T-cell (primary cell): ENCODE measurements at regions not wholly inside any gene's neighbourhood (a gene's known extent, or its start where the extent isn't known, plus 50 kb on each side); places are given as distances from the start of the nearest gene placed in this dataset.
"Not testable (repeated sequence)": the region's sequence is repeated elsewhere in the genome, so short reads cannot be mapped to it uniquely, and the experiment has no call there.

ENCODE experiments used
- ATAC-seq, 4 experiments: fragments of 200-7000 bp in 3 of 4; fragments of 150-1000 bp in 1 of 4; cut with Tn5 transposase; replicated peaks in 1 of 4; 1 replicate in 3 of 4; 2 replicates in 1 of 4; pipeline ENCODE4 v1.10.0; 2021; ENCODE audit warnings: moderate library complexity in 3 of 4, mild to moderate bottlenecking in 2 of 4, moderate number of reproducible peaks in 1 of 4
- CTCF ChIA-PET, 2 donors: fragments of 300-600 bp; sonication (Branson Sonifier 250); formaldehyde crosslinking; loops; one replicate each; lab custom pipeline; 2022; ENCODE audit warnings: antibody characterized with exemption in 2 of 2; lab: Charles Lee
- POLR2A ChIA-PET, 2 donors: fragments of 300-600 bp; sonication (Branson Sonifier 250); formaldehyde crosslinking; loops; one replicate each; lab custom pipeline; 2022; ENCODE audit warnings: antibody characterized with exemption in 2 of 2; lab: Charles Lee
- DNase-seq, 35 experiments: peaks; one replicate each; pipeline versions ENCODE4 v3.0.0 to v3.0.0-alpha.2; 2013 to 2023
- H3K27ac ChIP-seq: one replicate; pipeline ENCODE4 v1.5.1; 2013; ENCODE audit warnings: low read length
- H3K27me3 ChIP-seq, 2 experiments: replicated peaks in 1 of 2; 1 replicate in 1 of 2; 2 replicates in 1 of 2; pipeline versions ENCODE4 v1.6.1 to v1.7.0; 2013; ENCODE audit warnings: low read length in 1 of 2, mixed read lengths in 1 of 2; ENCODE audit not compliant: control insufficient read depth in 2 of 2, insufficient read depth in 2 of 2; ENCODE audit errors: extremely low read depth in 1 of 2
- H3K36me3 ChIP-seq, 2 donors: 1 replicate in 1 of 2; 2 replicates in 1 of 2; pipeline versions ENCODE4 v1.6.1 to v1.7.0; 2013; ENCODE audit warnings: low read length in 1 of 2; ENCODE audit not compliant: control insufficient read depth in 2 of 2, insufficient read depth in 1 of 2; ENCODE audit errors: extremely low read depth in 1 of 2
- H3K4me1 ChIP-seq, 2 experiments: 1 replicate in 1 of 2; 2 replicates in 1 of 2; pipeline versions ENCODE4 v1.6.1 to v1.7.0; 2013; ENCODE audit warnings: low read length in 2 of 2, mixed read lengths in 1 of 2; ENCODE audit not compliant: insufficient read depth in 2 of 2, control insufficient read depth in 1 of 2; ENCODE audit errors: extremely low read depth in 1 of 2
- H3K4me3 ChIP-seq, 2 donors: 1 replicate in 1 of 2; 2 replicates in 1 of 2; pipeline versions ENCODE4 v1.5.1 to v1.7.0; 2013; ENCODE audit warnings: mild to moderate bottlenecking in 2 of 2, low read length in 1 of 2, moderate library complexity in 1 of 2; ENCODE audit not compliant: control insufficient read depth in 1 of 2; ENCODE audit errors: extremely low read depth in 1 of 2
- H3K9me3 ChIP-seq: 2 replicates; pipeline ENCODE4 v1.7.0; 2013
- H3K27ac Mint-ChIP-seq, 2 donors: one replicate each; pipeline ENCODE4 v1.8.0; 2020 to 2021; ENCODE audit warnings: mild to moderate bottlenecking in 2 of 2, mixed read lengths in 2 of 2
- H3K27me3 Mint-ChIP-seq, 2 donors: one replicate each; pipeline ENCODE4 v1.8.0; 2021 to 2022; ENCODE audit warnings: mixed read lengths in 2 of 2
- H3K36me3 Mint-ChIP-seq: one replicate; pipeline ENCODE4 v1.8.0; 2021; ENCODE audit warnings: mixed read lengths
- H3K4me1 Mint-ChIP-seq, 3 donors: one replicate each; pipeline ENCODE4 v1.8.0; 2020 to 2022; ENCODE audit warnings: mixed read lengths in 3 of 3, mild to moderate bottlenecking in 1 of 3
- H3K4me3 Mint-ChIP-seq, 3 donors: one replicate each; pipeline ENCODE4 v1.8.0; 2020 to 2022; ENCODE audit warnings: mild to moderate bottlenecking in 3 of 3, mixed read lengths in 3 of 3, moderate library complexity in 3 of 3
- H3K9me3 Mint-ChIP-seq, 3 donors: one replicate each; pipeline ENCODE4 v1.8.0; 2020 to 2022; ENCODE audit warnings: mixed read lengths in 3 of 3
- WGBS: methylation state at CpG from one replicate; pipeline ENCODE4 v1.1.5; 2013; ENCODE audit warnings: missing lambda C conversion rate; ENCODE audit not compliant: insufficient coverage; 5-methylcytosine and 5-hydroxymethylcytosine counted together

DNA sequence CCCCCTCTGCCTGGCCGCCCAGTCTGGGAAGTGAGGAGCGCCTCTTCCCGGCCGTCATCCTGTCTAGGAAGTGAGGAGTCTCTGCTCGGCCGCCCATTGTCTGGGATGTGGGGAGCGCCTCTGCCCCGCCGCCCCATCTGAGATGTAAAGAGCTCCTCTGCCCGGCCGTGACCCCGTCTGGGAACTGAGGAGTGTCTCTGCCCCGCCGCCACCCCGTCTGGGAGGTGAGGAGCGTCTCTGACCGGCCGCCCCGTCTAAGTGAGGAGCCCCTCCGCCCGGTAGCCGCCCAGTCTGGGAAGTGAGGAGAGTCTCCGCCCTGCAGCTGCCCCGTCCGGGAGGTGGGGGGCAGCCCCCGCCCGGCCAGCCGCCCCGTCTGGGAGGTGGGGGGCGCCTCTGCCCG is 228.9 kb downstream of the RPIA start:
- WGBS: 96% methylated on average over 5 of the region's 31 CpGs

DNA sequence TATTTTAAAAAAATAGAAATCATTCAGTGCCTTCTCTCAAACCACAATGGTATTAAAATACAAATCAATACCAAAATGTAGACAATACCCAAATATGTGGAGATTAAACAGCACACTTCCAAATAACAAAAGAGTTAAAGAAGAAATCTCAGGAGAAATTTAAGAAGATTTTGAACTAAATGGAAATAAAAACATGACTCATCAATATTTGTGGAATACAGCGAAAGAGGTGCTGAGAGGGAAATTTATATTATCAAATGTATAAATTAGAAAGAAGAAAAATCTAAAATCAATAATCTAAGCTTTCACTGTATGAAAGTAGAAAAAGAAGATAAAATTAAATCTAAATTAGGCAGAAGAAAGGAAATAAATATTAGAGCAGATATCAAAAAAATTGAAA is 233.1 kb downstream of the RPIA start:
- Histone ChIP-seq H3K27me3 (no peaks in the 10 kb centered on the region), H3K27ac (no peak overlapping the region), H3K9me3 (no peaks in the 10 kb centered on the region), H3K36me3 (no peaks in the 10 kb centered on the region), H3K4me3 (no peak overlapping the region), H3K4me1 (no peaks in the 10 kb centered on the region)
- Mint-ChIP-seq H3K27me3 (no peaks in the 10 kb centered on the region), H3K4me3 (no peak overlapping the region), H3K9me3 (peaks cover 0 to 2% (median 0%) of the 10 kb centered on the region in 3 donors), H3K27ac (no peak overlapping the region), H3K36me3 (no peaks in the 10 kb centered on the region), H3K4me1 (no peaks in the 10 kb centered on the region)
- WGBS: no CpG with 5 or more reads among the region's 1 CpG
- no peak for ATAC-seq
- ChIA-PET CTCF (interaction anchor here in 1 of 2 donors (0.6 kb wide), 1 partner anchor 284 kb away, joined by 4 read pairs; no protein-coding TSS in a partner anchor), POLR2A (no interaction called here)
- no peak for DNase-seq

More for the DNA sequence above, 228.9 kb downstream of the RPIA start:
- H3K9me3 Mint-ChIP-seq, H3K27me3 ChIP-seq, H3K9me3 ChIP-seq, H3K36me3 ChIP-seq, H3K4me3 Mint-ChIP-seq, ATAC-seq, DNase-seq, H3K4me1 Mint-ChIP-seq, H3K27ac Mint-ChIP-seq, H3K4me3 ChIP-seq, POLR2A ChIA-PET, H3K27ac ChIP-seq, H3K4me1 ChIP-seq, H3K36me3 Mint-ChIP-seq, H3K27me3 Mint-ChIP-seq: not testable (repeated sequence)
- CTCF ChIA-PET: interaction anchor here in 1 of 2 donors (0.7 kb wide), 1 partner anchor 325 kb away, joined by 3 read pairs; no protein-coding TSS in a partner anchor

DNA sequence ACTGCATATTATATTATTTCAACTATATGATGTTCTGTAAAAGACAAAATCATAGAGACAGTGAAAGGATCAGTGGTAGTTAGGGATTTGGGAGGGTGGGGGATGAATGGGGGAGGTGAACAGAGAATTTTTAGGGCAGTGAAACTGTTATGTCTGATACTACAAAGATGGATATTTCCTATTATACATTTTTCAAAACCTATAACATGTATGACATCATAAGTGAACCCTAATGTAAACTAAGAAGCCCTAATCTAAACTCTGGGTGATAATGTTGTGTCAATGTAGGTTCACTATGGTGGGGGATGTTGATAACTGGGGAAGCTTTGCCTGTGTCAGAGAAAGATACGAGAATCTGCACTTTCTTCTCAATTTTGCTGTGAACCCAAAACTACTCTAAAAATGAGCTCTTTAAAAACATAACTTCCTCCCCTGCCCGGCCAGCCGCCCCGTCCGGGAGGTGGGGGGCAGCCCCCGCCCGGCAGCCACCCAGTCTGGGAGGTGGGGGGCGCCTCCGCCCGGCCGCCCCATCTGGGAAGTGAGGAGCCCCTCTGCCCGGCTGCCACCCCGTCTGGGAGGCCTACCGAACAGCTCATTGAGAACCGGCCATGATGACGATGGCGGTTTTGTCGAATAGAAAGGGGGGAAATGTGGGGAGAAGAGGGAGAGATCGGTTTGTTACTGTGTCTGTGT is 234.4 kb downstream of the RPIA start:
- Histone ChIP-seq H3K27ac (no peak overlapping the region), H3K36me3 (no peaks in the 10 kb centered on the region), H3K9me3 (no peaks in the 10 kb centered on the region), H3K4me3 (no peak overlapping the region), H3K4me1 (no peaks in the 10 kb centered on the region), H3K27me3 (no peaks in the 10 kb centered on the region)
- Mint-ChIP-seq H3K27me3 (no peaks in the 10 kb centered on the region), H3K27ac (no peak overlapping the region), H3K36me3 (no peaks in the 10 kb centered on the region), H3K9me3 (peaks cover 0 to 2% (median 0%) of the 10 kb centered on the region in 3 donors), H3K4me3 (no peak overlapping the region), H3K4me1 (no peaks in the 10 kb centered on the region)
- WGBS: 87% methylated on average over 9 of the region's 19 CpGs
- CTCF ChIA-PET: no interaction called here
- POLR2A ChIA-PET: no interaction called here
- ATAC-seq (no peak), DNase-seq (no peak)

DNA sequence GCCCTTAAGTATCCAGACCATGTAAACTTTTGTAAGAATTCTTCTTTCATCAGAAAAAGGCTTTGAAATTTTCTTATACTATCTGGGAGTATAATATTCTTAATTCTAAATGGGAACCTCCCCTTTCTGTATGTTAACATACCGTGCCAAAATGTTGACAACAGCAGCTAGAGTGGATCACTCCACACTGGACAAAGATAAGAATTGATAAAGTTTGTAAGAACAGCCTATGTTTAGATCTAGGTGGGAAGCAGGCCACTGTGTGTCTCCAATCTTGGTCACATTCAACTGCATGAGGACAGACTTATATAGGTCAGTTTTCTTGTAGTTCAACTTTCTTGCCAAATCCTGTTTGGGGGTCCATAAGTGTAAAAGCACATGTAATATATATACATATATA is 235.7 kb downstream of the RPIA start:
- no peaks in the 10 kb centered on the region for H3K9me3 ChIP-seq
- Mint-ChIP-seq H3K4me3 (no peak overlapping the region), H3K27me3 (no peaks in the 10 kb centered on the region), H3K36me3 (no peaks in the 10 kb centered on the region), H3K27ac (no peak overlapping the region), H3K9me3 (peaks cover 0 to 2% (median 0%) of the 10 kb centered on the region in 3 donors), H3K4me1 (no peaks in the 10 kb centered on the region)
- ChIA-PET POLR2A (no interaction called here), CTCF (no interaction called here)
- no peaks in the 10 kb centered on the region for H3K4me1 ChIP-seq
- ATAC-seq (no peak), DNase-seq (no peak)
- H3K27me3 ChIP-seq: no peaks in the 10 kb centered on the region
- WGBS: no CpG with 5 or more reads among the region's 1 CpG
- no peak overlapping the region for H3K27ac ChIP-seq
- no peaks in the 10 kb centered on the region for H3K36me3 ChIP-seq
- no peak overlapping the region for H3K4me3 ChIP-seq

DNA sequence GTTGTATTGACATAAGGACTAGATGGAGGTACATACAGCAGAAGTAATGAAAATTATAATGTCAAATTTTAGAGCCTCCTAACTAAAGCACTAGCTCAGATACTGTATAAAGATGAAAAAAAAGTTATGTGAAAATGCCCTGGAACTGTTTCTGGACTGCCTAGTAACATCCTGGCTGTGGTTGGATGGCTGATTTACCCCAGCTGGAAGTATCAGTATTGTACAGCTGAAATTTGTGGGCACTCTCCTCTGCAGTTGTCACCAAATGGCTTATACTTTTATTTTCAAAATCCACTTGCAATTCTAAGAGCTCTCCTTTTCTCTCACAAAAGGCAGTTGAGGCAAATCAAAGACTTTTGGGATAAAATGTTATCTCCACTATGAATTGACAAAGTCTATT is 239.2 kb downstream of the RPIA start:
- no peak overlapping the region for H3K27ac ChIP-seq
- no peaks in the 10 kb centered on the region for H3K36me3 ChIP-seq
- Mint-ChIP-seq H3K27me3 (no peaks in the 10 kb centered on the region), H3K36me3 (no peaks in the 10 kb centered on the region), H3K4me1 (peaks cover 0 to 6% (median 2%) of the 10 kb centered on the region in 3 donors), H3K9me3 (no peaks in the 10 kb centered on the region), H3K4me3 (no peak overlapping the region), H3K27ac (no peak overlapping the region)
- H3K4me3 ChIP-seq: no peak overlapping the region
- ATAC-seq (no peak), DNase-seq (no peak)
- no peaks in the 10 kb centered on the region for H3K9me3 ChIP-seq
- ChIA-PET POLR2A (no interaction called here), CTCF (no interaction called here)
- H3K4me1 ChIP-seq: no peaks in the 10 kb centered on the region
- no peaks in the 10 kb centered on the region for H3K27me3 ChIP-seq

DNA sequence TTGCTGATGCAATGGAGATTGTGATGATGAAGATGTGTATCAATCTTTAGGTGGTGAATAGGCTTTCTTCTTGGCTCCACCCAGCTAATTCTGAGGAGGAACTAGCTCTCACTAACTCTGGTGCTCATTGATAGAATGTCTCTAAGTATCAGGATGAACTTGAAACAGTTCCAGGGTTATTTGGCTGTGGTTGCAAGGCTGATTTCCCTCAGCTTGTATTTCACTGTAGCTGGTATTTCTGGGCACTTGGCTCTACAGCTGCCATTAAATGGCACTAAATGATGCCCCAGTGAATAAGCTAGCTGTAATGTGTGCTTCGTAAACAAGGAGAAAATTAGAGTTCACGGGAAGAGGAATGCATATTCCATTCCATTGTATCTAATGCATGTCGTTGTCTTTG is 241.2 kb downstream of the RPIA start:
- no peaks in the 10 kb centered on the region for H3K4me1 ChIP-seq
- no peak overlapping the region for H3K4me3 ChIP-seq
- CTCF ChIA-PET: no interaction called here
- ATAC-seq (no peak), DNase-seq (no peak)
- peaks cover 0 to 3% of the 10 kb centered on the region in 2 experiments for H3K27me3 ChIP-seq
- Mint-ChIP-seq H3K9me3 (no peaks in the 10 kb centered on the region), H3K27ac (no peak overlapping the region), H3K4me1 (peaks cover 0 to 6% (median 2%) of the 10 kb centered on the region in 3 donors), H3K27me3 (no peaks in the 10 kb centered on the region), H3K4me3 (no peak overlapping the region), H3K36me3 (no peaks in the 10 kb centered on the region)
- no CpG with 5 or more reads among the region's 3 CpGs for WGBS
- POLR2A ChIA-PET: no interaction called here
- H3K27ac ChIP-seq: no peak overlapping the region
- no peaks in the 10 kb centered on the region for H3K9me3 ChIP-seq
- no peaks in the 10 kb centered on the region for H3K36me3 ChIP-seq
